ENCODE measurements at regions not wholly inside any gene's neighbourhood (a gene's known extent, or its start where the extent isn't known, plus 50 kb on each side); places are given as distances from the start of the nearest gene placed in this dataset.
A peak's percentile ranks its signal among the peaks of the same experiment; 100 is the strongest.
"Not testable (repeated sequence)": the region's sequence is repeated elsewhere in the genome, so short reads cannot be mapped to it uniquely, and the experiment has no call there.

DNA sequence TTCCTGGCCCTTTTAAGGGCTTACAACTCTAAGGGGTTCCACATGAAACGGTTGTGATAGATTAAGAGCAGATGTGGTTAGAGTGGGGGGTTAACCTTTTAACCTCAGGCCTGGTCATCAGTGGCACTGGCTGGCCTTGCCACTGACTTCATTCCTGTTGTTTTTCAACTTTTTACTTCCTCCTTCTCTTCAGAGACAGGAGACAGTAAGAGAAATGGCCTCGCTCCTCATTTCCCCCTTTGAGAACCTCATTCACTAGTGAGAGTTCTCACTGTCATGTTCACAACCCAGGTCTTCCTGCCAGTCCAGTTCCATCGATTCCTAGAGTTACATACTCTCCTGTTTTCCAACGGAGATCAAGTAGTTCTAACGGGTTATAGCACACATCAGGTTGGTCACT lies 101.6 kb upstream of the SLC1A4 start:
- no peak for DNase-seq

DNA sequence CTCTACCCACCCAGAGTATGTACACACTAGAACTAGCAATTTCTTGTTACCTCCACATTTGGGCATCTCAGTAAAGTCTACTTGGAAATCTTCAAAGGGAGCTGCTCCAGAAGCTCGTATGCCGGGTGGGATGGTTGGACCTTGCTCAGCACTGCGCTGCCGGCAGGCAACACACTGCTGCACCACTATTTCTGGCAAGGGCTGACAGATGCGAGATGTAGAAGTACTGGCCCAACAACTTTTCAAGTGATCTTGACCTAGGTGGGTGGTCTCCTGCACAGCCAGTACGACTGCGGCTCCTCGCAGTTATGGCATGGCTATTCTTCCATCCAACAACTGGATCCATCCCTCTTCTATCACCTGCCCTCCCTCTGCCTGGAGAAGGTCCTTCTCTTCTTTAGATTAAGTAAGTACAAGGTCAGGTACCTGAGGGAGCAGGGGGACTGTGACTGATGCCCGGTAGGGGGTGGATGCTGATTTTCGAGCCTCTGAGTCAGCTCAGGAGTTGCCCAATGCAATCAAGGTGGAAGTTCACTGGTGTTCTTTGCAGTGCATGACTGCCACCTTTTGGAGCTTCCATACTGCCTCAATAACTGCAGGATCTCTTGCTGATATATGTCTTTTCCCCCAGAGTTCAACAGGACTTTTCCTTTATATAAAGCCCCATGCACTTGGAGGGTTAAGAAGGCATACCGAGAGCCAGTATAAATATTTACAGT lies 100.4 kb upstream of the SLC1A4 start:
- DNase-seq: no peak

DNA sequence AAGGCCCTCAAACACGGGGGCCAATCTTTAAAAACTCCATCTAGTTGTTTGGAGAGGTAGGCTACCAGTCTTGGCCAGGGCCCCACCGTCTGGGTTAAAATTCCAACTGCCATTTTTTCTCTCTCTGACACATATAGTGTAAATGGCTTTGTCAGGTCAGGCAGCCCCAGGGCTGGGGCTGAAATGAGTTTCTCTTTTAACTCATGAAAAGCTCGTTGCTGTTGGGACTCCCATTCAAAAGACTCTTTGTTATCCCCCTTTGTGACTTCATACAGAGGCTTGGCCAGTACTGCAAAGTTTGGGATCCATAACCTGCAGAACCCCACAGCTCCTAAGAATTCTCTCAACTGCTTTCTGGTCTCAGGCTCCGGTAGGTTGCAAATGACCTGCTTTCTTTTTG lies 99.4 kb upstream of the SLC1A4 start:
- DNase-seq: no peak

DNA sequence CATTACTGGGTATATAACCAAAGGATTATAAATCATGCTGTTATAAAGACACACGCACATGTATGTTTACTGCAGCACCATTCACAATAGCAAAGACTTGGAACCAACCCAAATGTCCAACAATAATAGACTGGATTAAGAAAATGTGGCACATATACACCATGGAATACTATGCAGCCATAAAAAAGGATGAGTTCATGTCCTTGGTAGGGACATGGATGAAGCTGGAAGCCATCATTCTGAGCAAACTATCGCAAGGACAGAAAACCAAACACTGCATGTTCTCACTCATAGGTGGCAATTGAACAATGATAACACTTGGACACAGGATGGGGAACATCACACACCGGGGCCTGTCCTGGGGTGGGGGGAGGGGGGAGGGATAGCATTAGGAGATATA lies 92.6 kb upstream of the SLC1A4 start:
- not testable (repeated sequence) for DNase-seq

DNA sequence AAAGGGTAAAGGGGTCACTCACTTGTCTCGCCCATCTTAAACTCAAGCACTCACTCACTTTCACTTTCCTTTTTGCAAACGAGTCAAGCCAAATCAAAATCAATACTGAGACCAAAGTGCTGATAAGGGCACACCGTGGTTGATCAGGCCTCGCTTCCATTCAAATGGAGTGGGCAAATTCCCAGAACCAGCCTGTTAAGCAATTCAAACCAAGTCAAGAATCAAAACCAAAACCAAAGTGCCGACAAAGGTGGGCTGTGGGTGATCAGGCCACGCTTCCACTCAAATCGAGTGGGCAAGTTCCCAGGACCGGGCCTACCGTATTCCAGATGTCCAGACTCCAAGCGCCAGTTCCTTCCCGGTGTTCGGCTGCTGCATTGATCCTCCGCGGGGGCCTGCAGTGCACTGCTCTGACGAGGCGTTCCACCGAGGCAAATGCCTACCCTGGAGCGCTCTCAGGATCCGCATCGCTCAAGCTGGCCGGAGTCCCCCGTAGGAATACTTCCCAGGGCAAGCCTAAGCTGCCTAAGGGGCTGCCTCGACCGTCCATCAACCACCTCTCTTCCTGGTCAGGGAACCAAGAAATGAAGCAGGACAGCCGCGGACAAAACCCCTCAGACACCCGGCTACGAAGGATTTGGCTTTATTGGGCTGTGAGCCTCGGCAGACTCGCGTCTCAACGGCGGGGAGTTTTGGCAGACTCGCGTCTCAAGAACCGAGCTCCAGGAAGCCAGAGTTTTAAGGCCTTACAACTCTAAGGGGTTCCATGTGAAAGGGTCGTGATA lies 89.9 kb upstream of the SLC1A4 start:
- no peak for DNase-seq

DNA sequence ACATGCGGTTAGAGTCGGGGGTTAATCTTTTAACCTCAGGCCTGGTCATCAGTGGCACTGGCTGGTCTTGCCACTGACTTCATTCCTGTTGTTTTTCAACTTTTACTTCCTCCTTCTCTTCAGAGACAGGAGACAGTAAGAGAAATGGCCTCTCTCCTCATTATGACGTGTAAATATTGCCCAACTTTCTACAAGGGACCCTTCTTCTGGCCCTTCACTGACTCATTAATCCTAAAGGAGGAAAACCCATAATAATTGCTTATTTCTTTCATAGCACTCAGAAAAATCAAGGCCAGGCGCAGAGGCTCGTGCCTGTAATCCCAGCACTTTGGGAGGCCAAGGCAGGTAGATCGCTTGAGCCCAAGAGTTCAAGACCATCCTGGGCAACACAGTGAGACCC lies 89.3 kb upstream of the SLC1A4 start:
- not testable (repeated sequence) for DNase-seq

DNA sequence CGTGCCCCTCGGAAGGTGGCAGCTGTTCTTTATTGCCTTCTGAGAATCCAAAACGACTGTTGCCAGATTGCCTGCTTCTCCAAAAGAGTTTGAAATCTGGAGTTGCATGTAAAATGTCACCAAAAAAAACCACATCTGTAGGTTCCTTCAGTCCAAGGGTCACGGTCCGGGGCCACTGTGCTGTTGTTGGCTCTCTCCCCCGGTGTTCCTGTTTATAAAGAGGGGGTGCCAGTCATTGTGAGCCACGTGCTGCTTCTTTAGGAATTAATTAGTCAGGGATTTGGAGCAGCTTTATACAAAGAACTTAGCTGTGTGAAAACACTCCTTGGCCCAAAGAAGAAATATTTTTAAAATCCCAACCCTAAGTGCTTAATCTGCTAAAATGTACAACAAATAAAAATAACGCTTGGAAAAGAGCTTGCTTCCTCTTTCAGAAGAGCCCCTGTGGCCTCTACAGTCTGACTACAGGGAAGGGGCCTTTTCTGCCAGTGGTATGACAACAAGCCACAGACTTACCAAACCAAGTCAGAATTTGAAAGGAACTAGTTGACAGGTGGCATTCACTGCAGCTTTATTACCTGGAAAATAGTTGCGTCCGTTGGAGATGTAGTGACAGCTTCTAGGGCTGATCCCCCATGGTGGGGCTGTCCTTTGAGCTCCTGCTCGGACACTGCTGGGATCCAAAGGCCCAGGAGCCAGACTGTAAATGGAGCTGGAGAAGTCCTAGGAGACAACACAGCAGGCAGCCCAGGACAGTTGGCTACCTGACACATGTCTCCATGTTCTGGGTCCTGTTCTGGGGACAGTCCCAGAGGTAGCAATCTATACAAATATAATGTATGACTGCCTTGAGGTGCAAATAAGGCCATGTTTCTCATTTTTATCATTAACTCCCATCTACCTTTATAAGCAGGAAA lies 84.5 kb upstream of the SLC1A4 start:
- DNase-seq: no peak

DNA sequence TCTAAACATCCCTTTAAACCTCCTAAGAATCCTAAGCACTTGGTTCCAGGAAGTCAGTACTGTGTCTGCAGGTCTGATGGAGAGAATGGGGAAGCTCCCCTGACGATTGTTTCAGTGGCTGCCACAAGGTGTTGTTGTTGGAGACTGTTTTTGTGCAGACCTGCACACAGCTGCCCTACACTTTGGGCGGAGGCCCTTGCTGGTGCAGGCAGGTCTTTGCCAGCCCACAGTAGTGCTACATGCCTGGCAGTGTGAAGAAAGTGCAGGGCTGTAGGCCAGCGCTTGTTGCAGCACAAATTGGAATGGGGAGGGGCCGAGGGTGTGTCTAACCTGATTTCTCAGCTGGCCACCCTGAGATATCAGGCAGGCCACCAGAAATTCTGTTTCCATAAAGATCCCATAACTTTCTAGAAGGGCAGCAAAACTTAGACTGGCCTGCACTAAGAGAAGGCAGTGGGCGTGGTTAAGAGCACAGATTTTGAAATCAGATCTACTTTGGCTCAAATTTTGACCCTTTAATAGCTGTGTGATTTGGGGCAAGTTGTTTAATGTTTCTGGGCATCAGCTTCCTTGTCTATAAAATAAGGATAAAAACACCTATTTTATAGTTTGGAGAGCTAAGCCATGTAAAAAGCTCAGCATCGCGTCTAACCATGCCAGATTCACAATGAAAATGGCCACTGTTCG lies 83.7 kb upstream of the SLC1A4 start:
- DNase-seq: no peak

DNA sequence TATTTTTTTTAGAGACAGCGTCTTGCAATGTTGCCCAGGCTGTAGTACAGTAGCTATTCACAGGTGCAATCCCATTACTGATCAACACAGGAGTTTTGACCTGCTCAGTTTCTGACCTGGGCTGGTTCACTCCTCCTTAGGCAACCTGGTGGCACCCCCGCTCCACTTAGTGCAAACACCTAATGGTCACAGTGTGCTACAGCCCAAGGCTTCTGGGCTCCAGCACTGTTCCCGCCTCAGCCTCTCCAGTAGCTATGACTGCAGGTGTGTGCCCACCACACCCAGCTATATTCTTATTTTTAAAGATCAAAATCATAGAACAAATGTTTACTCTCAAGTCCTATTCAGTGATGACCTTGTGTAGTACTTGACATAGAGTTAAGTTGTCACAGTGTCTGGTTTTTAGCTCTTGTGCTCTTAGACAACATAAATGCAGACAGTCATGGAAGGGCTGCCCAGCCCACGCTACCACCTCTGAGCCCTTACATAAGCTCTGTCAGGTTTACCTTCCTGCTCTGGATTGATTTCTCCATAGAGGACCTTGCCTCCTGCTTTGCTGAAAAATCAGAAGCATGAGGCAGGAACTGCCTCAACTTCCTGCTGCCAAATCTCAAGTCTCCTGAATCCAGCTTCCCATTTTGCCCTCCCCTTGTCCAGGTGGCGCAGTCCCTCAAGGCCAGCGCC lies 82.2 kb upstream of the SLC1A4 start:
- no peak for DNase-seq

DNA sequence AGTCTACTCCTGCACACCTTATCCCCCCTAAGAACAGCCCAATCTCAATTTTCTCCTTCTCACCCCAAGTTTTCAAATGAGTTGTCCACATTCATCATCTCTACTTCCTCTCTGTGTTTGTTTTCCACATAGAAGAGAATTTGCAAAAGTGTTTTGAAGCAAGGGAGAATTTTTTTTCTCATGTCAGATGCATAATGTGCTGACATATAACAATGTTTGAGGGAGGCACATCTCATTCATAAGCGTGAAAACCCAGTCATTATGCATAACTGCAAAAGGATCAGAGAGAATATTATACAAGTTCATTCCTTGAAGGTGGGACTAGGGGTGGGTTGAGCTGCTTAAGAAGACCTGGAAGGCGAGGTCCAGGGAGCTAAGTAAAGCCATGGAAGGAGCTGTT lies 80.8 kb upstream of the SLC1A4 start:
- no peak for DNase-seq

DNA sequence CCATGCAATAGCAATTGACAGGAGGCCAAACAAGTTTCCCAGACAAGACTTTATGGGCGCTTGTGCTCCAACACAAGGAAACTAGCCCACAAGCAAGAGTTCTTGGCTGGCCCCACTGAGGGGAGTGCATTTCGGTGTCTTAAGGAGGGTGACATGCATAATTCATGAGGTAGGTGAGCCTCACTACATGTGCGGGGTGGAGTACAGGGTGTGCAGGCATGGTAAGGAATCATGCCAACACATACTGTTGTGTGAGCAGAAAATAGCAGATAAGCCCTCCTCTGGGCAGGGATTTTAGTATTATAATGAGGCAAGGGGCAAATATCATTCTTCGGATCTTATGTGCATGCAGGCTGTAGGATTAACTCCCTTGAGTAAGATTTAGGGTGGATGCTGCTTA lies 78.7 kb upstream of the SLC1A4 start:
- DNase-seq: no peak

DNA sequence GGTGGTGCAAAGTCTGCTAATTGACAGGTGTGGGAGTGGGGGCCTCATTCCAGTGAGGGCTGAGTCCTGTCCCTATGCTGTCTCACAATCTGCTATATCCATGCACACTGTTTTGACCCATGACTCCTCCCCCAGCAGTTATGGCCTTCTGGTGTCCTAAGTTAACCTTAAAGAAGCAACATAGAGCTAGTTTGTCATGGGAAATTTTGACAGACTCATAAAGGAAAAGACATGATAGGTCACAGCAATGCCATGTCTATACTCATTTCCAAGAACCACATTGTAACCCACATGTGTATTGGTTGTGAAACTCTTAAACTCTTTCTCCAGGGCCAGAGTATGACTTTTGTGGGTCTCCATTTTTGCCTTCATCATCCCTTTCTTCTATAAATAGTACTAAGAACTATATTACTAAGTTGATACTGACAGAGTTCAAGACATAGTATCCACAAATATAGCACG lies 78.2 kb upstream of the SLC1A4 start:
- DNase-seq: no peak

DNA sequence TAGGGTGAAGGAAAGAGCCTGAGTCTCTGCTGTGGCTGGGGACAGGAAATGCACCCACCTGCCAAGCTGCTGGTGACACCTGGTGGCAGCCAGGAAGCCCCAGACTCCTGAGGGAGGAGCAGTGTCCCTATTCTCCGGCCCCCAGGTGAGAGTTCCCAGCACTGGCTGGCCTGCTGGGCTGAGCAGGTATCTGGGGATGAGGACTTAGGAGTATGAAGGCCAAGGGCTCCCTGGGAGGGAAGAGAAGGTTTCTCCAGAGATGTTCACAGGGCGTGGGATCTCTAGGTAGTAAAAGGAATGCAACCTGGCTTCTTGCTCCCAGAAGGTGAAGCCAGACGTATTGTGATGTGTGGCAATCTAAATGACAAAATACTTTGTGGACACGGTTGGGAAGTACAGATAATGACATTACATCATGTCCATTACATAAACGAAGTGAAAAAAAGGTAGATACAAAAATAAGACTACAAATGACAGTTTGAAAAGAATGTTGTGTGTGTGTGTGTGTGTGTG lies 75.8 kb upstream of the SLC1A4 start:
- peak; percentile 55 for DNase-seq

DNA sequence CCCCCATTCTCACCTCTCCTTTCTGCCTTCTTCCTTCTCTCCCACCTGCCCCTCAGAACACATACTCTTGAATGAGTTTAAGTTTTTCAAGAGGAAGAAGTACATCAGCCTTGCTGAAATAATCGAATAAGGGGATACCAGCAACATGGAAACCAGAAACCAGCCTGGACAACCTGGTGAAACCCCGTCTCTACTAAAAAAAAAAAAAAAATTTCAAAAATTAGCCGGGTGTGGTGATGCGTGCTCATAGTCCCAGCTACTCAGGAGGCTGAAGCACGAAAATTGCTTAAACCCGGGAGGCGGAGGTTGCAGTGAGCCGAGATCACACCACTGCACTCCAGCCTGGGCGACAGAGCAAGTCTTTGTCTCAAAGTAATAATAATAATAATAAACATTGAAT lies 75.0 kb upstream of the SLC1A4 start:
- no peak for DNase-seq

DNA sequence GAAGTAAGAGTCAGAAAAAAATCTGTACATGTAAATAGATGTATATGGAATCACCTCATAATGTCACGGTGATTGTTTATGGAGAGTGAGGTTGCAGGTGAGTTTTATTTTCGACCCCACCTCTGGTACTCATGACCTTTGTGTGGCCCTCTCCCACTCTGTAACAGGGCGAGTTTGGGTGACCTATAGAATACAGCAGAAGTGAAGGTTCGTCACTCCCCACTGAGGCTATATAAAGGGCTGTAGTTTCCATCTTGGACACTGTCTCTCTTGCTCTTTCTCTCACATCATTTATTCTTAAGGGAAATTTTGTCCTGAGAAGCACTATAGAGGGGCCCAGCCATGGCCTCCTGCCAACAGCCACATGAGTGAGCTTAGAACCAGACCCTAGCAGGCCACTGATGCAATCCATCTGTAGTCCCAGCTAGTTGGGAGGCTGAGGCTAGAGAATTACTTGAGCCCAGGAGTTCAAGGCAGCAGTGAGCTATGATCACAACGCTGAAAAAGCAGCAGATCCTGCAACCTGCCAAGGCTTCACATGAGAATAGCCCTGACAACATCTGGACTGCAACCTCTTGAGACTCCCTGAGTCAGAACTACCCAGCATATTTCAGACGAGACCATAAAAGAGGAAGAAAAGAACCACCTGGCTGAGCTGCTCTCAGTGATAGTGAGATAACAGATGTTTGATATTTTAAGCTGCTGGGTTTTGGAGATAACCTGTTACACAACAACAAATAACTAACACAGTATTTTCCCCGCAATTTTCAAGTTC lies 74.3 kb upstream of the SLC1A4 start:
- no peak for DNase-seq

DNA sequence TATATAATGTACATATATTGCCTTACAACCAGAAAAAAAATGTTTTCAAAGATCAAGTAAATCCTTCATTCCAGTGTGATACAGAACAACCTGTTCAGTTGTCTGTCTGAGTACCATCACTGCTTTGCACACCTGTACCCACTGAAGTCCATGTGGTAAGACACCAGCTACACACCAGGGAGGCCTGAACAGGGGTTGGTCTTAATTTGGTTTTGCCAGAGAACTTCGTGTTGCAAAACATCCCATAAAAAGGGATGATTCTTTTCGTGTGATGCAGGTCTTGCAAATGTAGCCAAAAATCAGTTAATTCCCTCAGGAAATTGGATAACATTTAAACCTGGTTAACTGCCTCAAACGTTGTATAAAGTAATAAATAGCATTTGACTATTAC lies 73.7 kb upstream of the SLC1A4 start:
- DNase-seq: no peak

DNA sequence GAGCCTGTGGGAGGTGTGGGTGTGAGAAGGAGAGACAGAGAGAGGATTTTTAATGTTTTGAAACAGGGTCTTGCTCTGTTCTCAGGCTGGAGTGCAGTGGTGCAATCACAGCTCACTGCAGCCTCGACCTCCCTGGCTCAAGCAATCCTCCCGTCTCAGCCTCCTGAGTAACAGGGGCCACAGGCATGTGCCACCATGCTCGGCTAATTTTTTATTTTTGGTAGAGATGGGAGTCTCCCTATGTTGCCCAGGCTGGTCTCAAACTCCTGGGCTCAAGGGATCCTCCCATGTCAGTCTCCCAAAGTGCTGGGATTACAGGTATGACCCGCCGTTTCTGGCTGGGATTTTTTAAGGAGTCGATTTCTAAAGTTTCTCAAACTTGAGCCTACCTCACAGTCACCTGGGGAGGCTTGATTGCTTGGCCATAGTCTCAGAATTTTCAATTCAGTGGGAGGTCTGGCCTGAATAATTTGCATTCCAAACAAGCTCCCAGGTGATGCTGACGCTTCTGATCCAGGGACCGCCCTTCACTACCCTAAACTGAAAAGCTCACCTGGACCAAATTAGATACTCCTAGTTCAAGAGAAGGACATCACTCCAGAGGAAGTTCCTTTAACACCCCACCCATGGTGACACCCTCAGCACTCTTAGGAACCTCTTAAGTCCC lies 70.8 kb upstream of the SLC1A4 start:
- no peak for DNase-seq

DNA sequence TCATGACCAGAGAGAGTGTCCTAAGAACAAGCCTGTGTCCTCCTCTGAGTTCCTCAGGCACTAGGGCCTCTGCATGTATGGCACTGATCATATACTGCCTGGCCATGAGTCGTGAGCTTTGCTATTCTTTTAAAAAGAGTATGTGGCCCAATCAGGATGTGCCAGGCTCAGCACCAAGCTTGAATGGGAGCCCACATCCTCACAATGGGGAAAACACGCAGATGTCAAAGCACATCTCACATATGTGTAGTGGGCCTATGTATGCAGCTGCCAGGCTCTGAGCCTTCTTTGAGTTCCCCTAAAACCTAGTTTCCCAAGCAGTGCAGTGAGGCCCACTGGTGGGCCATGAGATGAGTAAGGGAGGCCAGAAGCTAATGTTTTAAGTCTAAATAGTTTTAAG lies 69.9 kb upstream of the SLC1A4 start:
- no peak for DNase-seq

DNA sequence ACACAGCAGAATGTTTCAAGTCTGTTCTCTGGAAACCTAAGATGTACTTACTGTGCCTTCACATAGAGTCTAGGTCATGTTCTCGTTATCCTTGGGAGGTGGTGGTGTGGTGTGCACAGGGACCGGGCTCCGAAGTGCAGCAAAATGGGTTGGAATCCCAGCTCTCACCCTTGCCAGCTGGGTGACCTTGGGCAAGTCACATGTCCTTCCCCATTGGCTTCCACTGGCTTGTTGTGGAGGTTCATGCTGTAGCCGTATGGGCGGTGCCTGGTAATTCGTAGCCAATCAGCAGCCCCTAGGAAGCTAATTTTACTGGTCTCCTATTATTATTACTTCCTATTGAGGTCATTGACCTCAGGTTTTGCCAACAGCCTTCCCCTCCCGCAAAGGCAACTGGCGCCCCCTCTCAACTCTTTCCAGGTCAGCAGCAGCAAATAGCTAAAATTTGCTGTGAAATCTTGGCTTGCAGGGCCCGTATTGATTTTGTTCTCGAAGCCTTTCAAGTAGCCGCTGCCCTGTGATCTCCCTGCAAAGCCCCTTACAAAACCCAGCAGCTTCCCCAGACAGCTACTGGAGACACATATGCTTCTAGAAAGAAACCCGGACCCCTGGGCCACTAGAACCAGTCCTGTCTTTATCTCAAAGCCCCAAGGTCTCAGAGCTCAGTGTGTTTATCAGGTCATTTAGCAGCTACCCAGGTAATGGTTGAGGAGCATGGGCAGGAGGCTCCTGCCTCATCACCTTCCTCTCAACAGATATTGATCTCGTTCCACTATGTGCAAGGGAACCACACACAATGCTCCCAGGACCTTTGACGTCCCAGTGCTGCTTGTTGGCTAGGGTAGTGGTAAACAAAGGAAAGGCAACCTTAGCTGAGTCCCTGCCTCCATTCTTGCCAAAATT lies 66.5 kb upstream of the SLC1A4 start:
- no peak for DNase-seq

DNA sequence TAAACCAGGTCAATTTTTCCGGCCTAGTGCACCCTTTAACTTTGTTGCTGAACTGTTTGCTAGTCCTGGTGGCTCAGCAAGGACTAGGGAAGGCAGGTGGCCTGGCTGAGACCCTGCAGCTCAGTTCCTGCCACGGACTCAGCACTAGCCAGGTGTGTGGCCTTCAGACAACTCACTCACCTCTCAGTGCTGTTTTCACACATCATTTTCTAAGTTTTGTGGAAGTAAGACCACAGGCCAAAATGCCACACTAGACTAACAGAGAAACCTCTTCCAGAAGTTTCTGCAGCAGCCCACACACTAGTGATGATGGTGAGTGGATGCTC lies 65.9 kb upstream of the SLC1A4 start:
- DNase-seq: no peak
